WTC11 (cell line): ENCODE measurements at regions not wholly inside any gene's neighbourhood (a gene's known extent, or its start where the extent isn't known, plus 50 kb on each side); places are given as distances from the start of the nearest gene placed in this dataset.

Experiments
- ZNF263 ChIP-seq: sonication (generic); formaldehyde crosslinking; IDR thresholded peaks from 2 replicates; pipeline ENCODE4 v1.8.1; 2022; ENCODE audit warnings: low read depth, mild to moderate bottlenecking, moderate library complexity, missing genetic modification reagents
- TF ChIP-seq, protein P1 (sequence below): fragments of 200-600 bp; IDR thresholded peaks from 2 replicates; pipeline ENCODE4 v1.8.0; 2022; ENCODE audit warnings: antibody characterized with exemption
- TF ChIP-seq, protein P2 (sequence below): sonication (generic); formaldehyde crosslinking; IDR thresholded peaks from 2 replicates; pipeline ENCODE4 v1.8.1; 2022; ENCODE audit warnings: low read depth, mild to moderate bottlenecking, moderate library complexity, missing genetic modification reagents, borderline replicate concordance

DNA sequence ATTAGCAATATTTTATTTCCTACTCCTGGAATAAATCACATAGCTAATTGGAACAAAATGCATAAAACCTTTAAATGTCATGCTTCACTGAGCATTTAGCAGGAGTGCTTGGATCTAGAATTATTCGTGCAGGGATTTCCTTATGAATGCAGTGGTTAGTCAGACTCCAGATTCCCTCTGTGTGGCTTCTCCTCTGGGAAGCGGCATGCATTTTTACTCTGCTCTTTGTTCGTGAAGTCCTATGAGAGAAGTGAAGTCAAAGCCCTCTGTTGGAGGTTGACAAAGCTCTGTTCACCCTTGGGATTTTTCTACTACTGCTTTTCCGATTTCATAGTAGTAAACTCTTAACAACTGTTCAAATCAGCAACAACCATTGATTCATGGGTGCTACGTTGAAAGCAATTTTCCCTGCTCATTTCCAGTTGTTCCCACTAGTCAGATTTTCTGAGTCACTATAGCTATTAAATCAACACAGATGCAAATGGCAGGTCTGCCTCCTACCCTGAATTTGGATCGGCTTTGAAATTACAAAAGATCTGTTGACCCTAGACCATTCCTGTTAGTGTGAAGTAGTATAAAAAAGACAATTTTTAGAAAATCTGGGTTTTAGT is 461.7 kb downstream of the STK39 start:
- TF ChIP-seq ZNF263 (CRISPR knock-in tag), result no peak
- TF ChIP-seq, protein P1, sequence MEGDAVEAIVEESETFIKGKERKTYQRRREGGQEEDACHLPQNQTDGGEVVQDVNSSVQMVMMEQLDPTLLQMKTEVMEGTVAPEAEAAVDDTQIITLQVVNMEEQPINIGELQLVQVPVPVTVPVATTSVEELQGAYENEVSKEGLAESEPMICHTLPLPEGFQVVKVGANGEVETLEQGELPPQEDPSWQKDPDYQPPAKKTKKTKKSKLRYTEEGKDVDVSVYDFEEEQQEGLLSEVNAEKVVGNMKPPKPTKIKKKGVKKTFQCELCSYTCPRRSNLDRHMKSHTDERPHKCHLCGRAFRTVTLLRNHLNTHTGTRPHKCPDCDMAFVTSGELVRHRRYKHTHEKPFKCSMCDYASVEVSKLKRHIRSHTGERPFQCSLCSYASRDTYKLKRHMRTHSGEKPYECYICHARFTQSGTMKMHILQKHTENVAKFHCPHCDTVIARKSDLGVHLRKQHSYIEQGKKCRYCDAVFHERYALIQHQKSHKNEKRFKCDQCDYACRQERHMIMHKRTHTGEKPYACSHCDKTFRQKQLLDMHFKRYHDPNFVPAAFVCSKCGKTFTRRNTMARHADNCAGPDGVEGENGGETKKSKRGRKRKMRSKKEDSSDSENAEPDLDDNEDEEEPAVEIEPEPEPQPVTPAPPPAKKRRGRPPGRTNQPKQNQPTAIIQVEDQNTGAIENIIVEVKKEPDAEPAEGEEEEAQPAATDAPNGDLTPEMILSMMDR, result no peak
- TF ChIP-seq, protein P2, sequence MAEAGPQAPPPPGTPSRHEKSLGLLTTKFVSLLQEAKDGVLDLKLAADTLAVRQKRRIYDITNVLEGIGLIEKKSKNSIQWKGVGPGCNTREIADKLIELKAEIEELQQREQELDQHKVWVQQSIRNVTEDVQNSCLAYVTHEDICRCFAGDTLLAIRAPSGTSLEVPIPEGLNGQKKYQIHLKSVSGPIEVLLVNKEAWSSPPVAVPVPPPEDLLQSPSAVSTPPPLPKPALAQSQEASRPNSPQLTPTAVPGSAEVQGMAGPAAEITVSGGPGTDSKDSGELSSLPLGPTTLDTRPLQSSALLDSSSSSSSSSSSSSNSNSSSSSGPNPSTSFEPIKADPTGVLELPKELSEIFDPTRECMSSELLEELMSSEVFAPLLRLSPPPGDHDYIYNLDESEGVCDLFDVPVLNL (CRISPR knock-in tag), result no peak
